ENCODE measurements at regions not wholly inside any gene's neighbourhood (a gene's known extent, or its start where the extent isn't known, plus 50 kb on each side); places are given as distances from the start of the nearest gene placed in this dataset.

- no peak for DNase-seq (ENCODE audit: low read depth)
- H3K4me3 ChIP-seq (ENCODE audit: low read depth, low read length): no peak overlapping the region
- no peak for TF ChIP-seq CTCF (IDR thresholded peaks at IDR 0.05; ENCODE audit: insufficient read depth, low read depth, low read length, missing control alignments)
Measured at GRCh38 chr6:156082012-156082411, 626.4 kb upstream of the NOX3 start.

- H3K4me3 ChIP-seq (ENCODE audit: low read depth, low read length): no peak overlapping the region
- no peak for DNase-seq (ENCODE audit: low read depth)
- no peak for TF ChIP-seq CTCF (IDR thresholded peaks at IDR 0.05; ENCODE audit: insufficient read depth, low read depth, low read length, missing control alignments)
Measured at GRCh38 chr6:156080371-156080770, 624.7 kb upstream of the NOX3 start.

- no peak for TF ChIP-seq CTCF (IDR thresholded peaks at IDR 0.05; ENCODE audit: insufficient read depth, low read depth, low read length, missing control alignments)
- no peak for DNase-seq (ENCODE audit: low read depth)
- no peak overlapping the region for H3K4me3 ChIP-seq (ENCODE audit: low read depth, low read length)
Measured at GRCh38 chr6:156068881-156069280, 613.2 kb upstream of the NOX3 start.

- H3K4me3 ChIP-seq (ENCODE audit: low read depth, low read length): no peak overlapping the region
- TF ChIP-seq CTCF (IDR thresholded peaks at IDR 0.05; ENCODE audit: insufficient read depth, low read depth, low read length, missing control alignments): no peak
- DNase-seq (ENCODE audit: low read depth): no peak
Measured at GRCh38 chr6:156065849-156066248, 610.2 kb upstream of the NOX3 start.

- TF ChIP-seq CTCF (IDR thresholded peaks at IDR 0.05; ENCODE audit: insufficient read depth, low read depth, low read length, missing control alignments): no peak
- H3K4me3 ChIP-seq (ENCODE audit: low read depth, low read length): no peak overlapping the region
- no peak for DNase-seq (ENCODE audit: low read depth)
Measured at GRCh38 chr6:156062091-156062563, 606.5 kb upstream of the NOX3 start.

- TF ChIP-seq CTCF (IDR thresholded peaks at IDR 0.05; ENCODE audit: insufficient read depth, low read depth, low read length, missing control alignments): no peak
- DNase-seq (ENCODE audit: low read depth): no peak
Measured at GRCh38 chr6:156061465-156061864, 605.8 kb upstream of the NOX3 start.

GRCh38 chr6:156060013-156060412, 604.4 kb upstream of the NOX3 start:
- TF ChIP-seq CTCF (IDR thresholded peaks at IDR 0.05; ENCODE audit: insufficient read depth, low read depth, low read length, missing control alignments): no peak
- no peak for DNase-seq (ENCODE audit: low read depth)
- H3K4me3 ChIP-seq (ENCODE audit: low read depth, low read length): no peak overlapping the region

More at GRCh38 chr6:156061465-156061864, 605.8 kb upstream of the NOX3 start:
- no peak overlapping the region for H3K4me3 ChIP-seq (ENCODE audit: low read depth, low read length)
